ENCODE measurements at regions not wholly inside any gene's neighbourhood (a gene's known extent, or its start where the extent isn't known, plus 50 kb on each side); places are given as distances from the start of the nearest gene placed in this dataset.

DNA sequence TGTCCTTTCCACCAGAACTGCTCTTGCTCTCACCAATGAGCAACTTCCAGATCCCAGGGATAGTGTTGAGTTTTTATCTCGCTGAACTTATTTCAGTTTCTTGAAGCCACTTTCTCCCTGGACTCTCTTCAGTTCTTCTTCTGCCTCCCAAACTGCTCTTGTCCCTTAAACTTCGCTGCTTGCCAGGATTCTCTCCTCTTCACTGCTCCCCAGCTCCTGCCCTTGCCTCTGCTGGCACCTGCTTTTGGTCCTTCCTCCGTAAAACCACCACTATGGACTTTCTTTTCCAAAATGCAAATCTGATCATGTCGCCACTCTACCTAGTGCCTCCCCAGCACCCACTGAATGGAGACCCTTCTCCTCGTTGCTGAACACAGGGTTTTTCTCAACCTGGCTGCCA is 92.8 kb upstream of the PALS2 start:
- TF ChIP-seq SP1 (IDR thresholded peaks at IDR 0.05): no peak
- TF ChIP-seq FOXA1 (IDR thresholded peaks at IDR 0.05): no peak
- no peak for TF ChIP-seq TARDBP (IDR thresholded peaks at IDR 0.05)
- TF ChIP-seq ARNT (IDR thresholded peaks at IDR 0.05): no peak
- TF ChIP-seq NFRKB (IDR thresholded peaks at IDR 0.05): no peak
- TF ChIP-seq, protein P1, sequence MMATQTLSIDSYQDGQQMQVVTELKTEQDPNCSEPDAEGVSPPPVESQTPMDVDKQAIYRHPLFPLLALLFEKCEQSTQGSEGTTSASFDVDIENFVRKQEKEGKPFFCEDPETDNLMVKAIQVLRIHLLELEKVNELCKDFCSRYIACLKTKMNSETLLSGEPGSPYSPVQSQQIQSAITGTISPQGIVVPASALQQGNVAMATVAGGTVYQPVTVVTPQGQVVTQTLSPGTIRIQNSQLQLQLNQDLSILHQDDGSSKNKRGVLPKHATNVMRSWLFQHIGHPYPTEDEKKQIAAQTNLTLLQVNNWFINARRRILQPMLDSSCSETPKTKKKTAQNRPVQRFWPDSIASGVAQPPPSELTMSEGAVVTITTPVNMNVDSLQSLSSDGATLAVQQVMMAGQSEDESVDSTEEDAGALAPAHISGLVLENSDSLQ (IDR thresholded peaks at IDR 0.05): no peak
- no peak for TF ChIP-seq FOXK2 (IDR thresholded peaks at IDR 0.05)
